GM19035 (cell line): ENCODE measurements at regions not wholly inside any gene's neighbourhood (a gene's known extent, or its start where the extent isn't known, plus 50 kb on each side); places are given as distances from the start of the nearest gene placed in this dataset.

Source experiments
- ATAC-seq: cut with Tn5 transposase; IDR thresholded peaks from one replicate; pipeline ENCODE4 v1.9.1; 2021; ENCODE audit not compliant: unreplicated experiment

DNA sequence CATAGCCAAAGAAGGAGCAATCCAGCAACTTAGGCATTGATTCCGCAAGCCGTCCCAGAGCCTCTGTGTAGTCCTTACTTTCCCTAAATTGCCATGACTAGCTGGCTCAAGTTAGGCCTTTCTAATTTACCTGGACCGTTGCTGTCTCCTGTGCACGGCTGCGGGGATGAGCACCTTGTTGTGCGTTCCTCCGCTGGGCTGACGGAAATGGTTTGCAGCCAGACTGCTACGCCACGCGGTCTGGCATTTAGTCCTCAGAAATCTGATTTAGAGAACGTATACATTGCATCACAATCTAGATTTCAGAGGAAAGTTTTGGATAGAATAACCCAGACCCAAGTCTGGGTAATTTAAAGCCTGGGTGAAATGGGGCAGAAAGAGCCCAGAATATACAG is 133.2 kb upstream of the ARHGAP5 start:
- no peak for ATAC-seq

- no peak for ATAC-seq
Measured at GRCh38 chr14:31944256-31945073, 132.6 kb upstream of the ARHGAP5 start.

DNA sequence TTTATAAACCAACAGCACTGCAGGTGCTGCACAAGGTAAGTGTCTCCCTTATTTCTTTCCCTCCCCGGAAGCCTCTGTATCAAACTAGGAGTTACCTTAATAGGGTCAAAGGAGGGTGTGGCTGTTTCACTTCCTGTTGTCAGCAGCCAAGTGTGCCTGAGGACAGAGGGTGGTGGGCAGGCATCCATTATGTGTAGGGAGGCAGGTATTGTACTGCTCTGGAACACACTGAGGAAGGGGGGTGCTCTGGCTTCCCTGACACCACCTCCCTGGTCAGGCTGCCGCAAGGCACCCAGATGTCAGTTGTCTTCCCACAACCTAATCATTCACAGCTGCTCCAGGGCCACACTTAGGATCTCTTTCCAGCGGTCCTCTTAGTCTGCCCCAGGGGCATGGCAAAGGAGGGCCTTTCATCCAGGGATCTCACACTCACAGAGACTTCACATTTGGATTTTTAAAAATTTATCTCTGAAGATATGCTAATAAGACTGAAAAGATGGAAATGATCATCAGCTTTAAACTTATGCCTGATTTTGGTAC is 132.0 kb upstream of the ARHGAP5 start:
- peak; percentile 62 for ATAC-seq

GRCh38 chr14:31945701-31946100 is 131.4 kb upstream of the ARHGAP5 start:
- no peak for ATAC-seq

DNA sequence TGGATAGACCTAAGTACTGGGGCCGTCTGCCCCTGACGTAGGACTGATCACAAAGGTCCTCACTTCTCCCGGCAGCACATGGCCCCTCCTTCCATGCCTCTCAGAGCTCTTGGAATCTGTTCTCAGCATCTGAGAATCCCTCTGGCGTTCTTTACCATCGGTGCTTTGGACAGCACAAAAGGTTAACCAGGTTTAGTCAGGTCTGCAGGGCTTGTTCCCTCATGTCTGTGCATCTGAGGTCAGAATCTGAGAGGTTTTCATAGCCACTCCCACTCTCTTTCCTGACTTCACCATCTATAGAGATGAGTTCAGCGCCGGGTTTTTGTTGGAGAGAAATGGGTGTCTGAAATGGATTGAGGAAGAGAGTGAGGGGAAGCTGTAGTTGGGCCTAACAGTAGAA is 130.0 kb upstream of the ARHGAP5 start:
- ATAC-seq, result no peak

DNA sequence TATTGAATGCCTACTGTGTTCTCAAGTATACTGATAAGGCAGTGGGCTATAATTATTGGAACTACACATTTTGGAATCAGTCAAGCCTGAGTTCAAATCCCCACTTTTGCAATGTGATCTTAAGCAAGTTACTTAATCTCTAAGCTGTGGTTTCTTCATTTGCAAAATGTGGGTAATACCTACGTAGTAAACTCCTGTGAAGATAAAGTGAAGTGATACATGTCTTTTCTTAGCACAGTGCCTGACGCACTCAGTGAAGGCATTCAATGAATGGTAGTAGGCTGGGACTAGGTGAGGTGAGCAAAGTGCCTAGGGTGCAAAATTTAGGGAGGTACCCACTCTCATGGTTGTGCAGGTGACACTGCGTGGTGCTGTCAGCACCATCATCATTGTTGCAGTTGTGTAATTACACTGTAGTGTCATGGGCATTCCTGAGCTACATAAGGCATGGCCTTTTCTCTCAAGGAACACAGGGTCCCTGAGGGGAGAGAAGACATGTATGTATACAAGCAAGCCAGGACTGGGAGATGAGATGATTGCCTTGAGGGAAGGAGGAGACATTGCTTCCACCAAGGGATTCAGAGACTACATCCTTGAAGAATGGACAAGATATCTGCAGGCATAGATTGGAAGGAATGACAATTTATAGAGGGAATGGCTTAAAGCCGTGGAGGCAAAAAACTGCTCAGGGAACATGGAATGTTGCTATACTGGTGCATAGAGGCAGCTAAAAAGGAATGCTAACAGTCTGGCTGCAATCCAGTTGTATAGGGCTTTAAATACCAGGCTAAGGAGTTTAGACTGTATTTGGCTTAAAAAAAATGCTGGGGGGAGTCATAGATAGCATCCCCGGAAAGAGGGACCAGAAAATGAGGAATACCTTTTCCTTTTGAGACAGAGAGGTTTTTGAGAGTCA is 129.2 kb upstream of the ARHGAP5 start:
- ATAC-seq, result no peak

DNA sequence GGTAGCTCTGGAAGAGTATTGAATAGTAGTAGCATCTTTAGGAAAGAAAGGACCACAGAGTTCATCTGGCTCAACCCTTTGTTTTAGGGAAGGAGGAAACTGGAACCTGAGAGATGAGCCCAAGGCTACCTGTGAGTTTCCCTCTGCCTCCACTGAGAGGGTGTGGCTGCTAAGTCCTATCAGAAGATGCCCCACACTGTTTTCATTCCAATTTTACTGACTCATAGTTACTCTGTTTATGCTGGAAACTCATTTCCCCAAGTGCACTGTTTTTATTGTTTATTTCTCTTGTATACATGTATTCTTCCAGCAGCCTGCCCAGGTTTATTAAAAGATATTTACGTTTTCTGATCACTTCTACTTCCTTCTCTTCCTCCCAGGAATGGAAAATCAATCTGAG is 127.4 kb upstream of the ARHGAP5 start:
- ATAC-seq, result no peak

GRCh38 chr14:31950331-31950730 is 126.8 kb upstream of the ARHGAP5 start:
- ATAC-seq, result no peak

DNA sequence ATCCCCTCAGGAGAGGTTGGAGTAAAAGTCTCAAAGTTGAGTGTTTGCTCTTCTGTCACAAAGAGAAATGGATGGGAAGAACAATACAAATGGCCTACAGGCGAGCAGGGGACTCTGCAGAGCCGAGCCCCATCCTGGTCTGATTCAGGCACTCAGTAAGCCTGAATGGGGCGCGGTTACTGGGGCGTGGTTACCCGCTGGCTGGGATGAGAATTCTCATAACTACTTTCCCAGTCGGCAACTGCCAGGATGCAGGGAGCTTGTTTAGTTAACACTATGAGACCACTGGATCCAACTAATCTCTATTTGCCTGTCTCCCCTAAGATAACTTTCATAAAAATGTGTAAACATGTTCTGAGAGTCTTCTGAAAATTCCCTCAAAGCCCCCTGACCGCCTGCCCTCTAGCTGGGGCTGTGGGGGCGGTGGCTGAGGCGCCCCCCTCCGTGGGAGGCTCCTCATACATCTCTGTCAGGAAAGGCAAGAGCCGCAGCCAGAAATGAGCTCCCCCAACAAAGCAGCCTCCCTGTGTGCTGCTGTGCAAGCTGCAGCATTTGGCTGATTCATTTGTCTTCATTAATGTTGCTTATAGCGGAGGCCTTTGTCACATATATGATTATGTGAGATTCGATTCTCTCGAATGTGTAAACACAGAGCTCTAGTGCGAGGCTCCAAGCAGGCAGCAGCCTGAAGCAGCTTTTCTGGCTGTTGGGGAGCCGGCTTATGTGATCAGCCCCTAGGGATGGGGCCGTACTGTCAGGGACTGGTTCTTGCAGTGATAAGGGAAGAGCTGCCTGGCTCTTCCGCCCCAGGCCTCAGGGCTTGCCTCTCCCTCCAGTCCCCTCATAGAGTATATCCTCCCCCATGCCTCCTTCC is 126.1 kb upstream of the ARHGAP5 start:
- no peak for ATAC-seq

GRCh38 chr14:31951638-31951964 is 125.5 kb upstream of the ARHGAP5 start:
- ATAC-seq, result no peak

DNA sequence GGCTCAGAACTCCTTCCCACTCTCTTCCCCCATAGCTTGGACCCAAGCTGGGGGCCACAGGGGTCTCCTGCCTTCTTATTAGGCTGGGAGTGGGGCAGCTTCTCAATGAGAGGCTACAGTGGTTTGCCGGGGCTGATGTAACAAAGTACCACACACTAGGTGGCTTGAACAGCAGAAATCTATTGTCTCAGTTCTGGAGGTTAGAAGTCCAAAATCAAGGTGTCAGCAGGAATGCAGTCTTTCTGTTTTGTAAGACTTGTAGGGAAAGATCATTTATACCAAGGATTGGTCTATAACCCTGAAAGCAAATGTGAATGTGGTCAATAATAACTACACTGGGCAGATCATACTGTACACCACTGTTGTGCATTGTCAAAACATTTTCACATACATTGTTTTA is 124.5 kb upstream of the ARHGAP5 start:
- no peak for ATAC-seq

- ATAC-seq, result no peak
Measured at GRCh38 chr14:31953210-31953609, 123.9 kb upstream of the ARHGAP5 start.

GRCh38 chr14:31954991-31955390 is 122.1 kb upstream of the ARHGAP5 start:
- no peak for ATAC-seq

- ATAC-seq, result no peak
Measured at GRCh38 chr14:31955936-31956579, 121.0 kb upstream of the ARHGAP5 start.

DNA sequence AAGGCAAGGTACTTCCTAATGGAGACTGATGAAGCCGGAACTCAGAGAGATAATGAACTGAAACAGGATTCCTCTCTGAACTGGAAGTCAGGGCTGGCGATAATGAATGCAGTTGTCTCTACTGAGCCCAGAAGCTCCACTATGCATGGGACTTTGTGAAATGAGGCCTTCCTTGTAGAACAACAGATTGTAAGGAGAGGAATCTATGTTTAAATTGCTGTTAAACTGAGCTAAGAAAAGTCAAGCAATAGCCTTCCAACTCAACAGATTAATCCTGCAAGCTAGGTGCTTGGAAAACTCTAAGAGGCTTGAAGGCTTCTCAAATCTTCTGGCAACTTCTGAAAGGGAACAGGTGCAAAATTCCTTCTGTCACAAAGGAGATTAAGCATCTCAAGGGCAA is 119.5 kb upstream of the ARHGAP5 start:
- no peak for ATAC-seq

- ATAC-seq, result no peak
Measured at GRCh38 chr14:31960039-31960438, 117.1 kb upstream of the ARHGAP5 start.

- ATAC-seq, result no peak
Measured at GRCh38 chr14:31961896-31962295, 115.2 kb upstream of the ARHGAP5 start.

- ATAC-seq, result no peak
Measured at GRCh38 chr14:31962920-31963319, 114.2 kb upstream of the ARHGAP5 start.

GRCh38 chr14:31963587-31963986 is 113.5 kb upstream of the ARHGAP5 start:
- no peak for ATAC-seq

DNA sequence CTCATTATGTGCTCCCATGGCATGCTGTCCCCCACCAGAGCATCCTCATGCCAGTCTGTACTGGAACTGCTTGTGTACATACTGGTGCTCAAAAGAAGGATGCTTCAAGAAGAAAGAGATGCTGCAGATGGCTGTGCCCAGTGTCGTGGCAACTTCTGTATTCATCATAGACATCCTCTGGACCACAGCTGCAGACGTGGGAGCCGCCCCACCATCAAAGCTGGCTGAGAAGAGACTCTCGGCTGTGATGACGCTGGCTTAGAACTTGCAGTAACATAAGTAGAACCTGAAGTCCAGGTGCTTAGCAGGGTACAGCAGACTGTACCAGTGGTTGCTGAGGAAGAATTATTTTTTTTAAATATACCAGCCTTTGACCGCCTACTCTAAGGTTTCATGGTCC is 112.6 kb upstream of the ARHGAP5 start:
- ATAC-seq, result no peak
